GM19452 (cell line): ENCODE measurements at regions not wholly inside any gene's neighbourhood (a gene's known extent, or its start where the extent isn't known, plus 50 kb on each side); places are given as distances from the start of the nearest gene placed in this dataset.

Experiments used
- ATAC-seq: cut with Tn5 transposase; IDR thresholded peaks from one replicate; pipeline ENCODE4 v1.9.1; 2021; ENCODE audit not compliant: unreplicated experiment

DNA sequence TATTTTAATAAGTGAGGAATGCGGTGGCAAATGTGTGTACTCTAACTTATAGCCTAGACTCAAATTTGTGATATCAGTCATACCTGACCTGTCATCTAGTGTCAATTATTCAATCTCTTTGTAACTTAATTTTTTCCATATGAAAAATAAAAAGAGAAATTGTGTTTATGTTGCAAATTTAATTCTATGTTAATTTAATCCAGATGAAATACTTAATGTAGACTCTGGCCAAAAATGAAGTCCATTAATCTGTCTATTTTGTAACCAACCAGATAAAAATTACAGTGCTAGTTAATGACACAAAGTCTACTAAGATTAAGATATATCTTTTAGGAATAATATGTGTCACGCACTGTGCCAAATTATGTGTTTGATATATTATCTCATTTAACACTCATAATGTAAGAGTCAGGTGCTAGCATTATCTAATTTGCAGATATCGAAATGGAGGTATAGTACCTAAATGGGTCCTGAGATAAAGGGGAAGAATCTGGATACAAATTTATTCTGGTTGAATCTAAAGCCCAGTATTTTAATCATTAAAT lies 712.1 kb downstream of the KCTD16 start:
- ATAC-seq, result no peak

DNA sequence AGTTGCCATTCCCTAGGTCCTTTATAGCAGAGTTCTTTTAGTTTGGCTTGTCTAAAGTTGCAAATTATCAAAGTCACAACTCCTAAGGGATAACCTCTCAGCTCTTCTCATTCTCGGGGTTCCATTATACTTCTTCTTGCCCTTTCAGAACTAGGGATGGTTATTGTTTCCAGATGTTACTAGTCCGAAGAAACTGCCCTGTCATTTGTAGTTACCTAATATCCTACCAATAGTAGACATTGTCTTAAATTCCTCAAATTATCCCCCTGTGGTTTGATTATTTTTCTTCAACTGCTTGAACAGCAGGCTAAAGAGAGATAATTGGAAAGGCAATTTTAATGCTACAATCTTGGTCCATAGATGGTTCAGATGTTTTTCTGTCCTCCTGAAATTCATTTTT lies 709.8 kb downstream of the KCTD16 start:
- no peak for ATAC-seq

GRCh38 chr5:144876990-144877389 lies 706.3 kb downstream of the KCTD16 start:
- ATAC-seq, result no peak

DNA sequence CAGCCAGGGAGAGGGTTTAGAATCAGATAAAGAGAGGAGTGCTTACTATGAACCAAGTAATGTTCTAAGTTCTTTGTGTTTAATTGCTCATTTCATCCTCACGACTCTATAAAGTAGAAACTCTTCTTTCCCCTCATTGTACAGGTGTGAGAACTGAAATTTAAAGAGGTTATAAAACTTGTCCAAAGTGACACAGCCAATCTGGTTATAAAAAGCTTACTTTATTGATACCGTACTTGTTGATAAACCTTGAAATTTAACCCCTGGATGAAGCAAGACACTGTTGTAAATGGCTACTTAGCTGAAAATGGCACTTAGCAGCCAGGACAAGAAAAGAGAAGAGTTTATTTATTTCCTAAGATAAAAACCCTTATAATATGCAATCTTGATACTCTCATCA lies 702.4 kb downstream of the KCTD16 start:
- ATAC-seq, result no peak

DNA sequence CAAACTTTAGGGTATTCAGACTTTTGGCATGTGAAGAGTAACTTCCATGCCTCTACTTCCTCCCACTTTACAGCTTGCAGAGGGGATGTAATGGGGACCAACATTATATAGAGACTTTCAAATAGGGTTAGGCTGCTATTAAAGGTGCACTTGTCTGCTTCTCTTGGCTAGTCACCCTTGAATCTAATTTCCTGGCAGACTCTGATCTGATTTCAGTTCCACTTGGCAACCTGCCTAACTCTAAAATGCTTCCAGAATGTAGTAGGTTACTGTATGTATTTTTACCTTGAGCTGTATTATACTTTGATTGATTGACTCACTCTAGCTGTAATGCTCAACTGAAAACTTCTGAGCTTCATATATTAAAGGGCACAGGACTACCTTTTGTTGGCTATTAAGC lies 693.4 kb downstream of the KCTD16 start:
- no peak for ATAC-seq

DNA sequence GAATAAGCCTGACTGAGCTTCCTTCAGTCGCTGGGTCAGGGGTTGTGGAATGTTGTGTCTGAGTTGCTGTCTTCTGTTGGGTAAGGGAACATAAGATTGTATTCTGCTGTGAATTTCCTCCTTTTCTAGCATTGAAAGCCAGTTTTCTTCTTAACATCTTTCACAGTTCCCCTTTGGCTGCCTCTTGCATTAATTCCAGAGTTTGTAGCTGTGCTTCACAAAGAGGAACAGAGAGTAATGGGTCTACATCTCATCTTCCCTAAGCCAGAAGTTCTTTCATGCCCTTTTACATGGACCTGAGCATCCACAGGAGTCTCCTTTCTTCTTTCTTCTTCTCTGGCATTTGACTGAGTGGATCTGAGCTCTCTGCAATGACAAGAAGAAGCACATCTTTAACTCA lies 686.8 kb downstream of the KCTD16 start:
- ATAC-seq, result no peak

DNA sequence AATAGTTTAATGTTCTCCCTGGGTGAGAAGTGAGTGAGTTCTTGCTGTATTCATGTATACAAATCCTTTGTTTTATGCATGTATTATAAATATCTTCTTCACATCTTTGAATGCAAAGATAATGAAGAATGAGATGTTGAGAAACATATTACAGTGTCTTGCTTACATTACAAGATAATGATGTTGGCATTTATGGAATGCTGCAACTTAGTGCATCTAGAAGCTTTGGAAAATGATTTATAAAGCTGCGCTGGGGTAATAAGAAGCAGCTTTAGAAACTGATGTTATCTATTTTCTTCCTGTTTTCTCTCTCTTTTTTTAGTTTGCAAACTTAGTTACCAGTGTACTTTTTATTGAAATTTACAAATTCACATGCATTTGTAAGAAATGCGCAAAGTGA lies 673.4 kb downstream of the KCTD16 start:
- ATAC-seq, result no peak

GRCh38 chr5:144832416-144832815 lies 661.7 kb downstream of the KCTD16 start:
- ATAC-seq, result no peak

- ATAC-seq, result no peak
These were observed 661.0 kb downstream of the KCTD16 start for GRCh38 chr5:144831650-144832049.

DNA sequence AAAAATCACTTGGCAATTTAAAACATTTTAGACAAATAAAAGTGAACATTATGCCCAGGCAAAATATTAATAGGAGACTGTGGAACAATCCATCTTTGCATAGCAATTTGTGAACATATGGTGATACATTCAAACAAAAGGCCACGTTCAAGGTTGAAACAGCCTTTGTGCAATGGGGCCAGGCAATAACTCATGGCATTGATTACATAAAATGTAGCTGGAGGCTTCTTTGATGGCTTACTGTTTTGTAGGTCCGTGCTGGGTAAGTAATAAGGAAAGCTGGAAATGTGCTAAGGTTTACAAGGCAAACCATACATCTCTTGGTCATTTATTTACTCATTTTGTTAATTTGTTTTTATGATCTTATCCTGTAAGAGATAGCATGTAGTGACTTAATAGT lies 651.8 kb downstream of the KCTD16 start:
- no peak for ATAC-seq

DNA sequence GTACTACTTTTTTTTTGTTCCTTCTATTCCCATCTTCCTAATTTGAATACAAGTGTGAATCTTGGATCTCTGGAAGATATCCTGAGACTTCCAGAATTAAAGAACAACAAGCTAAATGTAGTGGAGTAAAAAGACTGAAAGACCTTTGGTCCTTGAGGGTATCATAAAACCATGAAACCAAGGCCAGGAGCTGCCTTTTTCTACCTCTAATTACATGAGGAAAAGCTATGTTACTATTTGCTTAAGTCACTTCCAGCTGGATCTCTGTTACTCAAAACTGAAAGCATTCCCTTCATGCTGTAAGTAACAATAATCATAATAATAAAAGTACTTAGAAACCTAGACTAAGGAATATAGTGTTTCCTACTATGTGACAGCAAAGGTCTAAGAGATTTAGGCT lies 649.6 kb downstream of the KCTD16 start:
- ATAC-seq, result no peak

GRCh38 chr5:144815131-144815530 lies 644.5 kb downstream of the KCTD16 start:
- no peak for ATAC-seq

- ATAC-seq, result no peak
These were observed 642.1 kb downstream of the KCTD16 start for GRCh38 chr5:144812763-144813162.

- no peak for ATAC-seq
These were observed 629.5 kb downstream of the KCTD16 start for GRCh38 chr5:144800169-144800568.

- ATAC-seq, result no peak
These were observed 627.9 kb downstream of the KCTD16 start for GRCh38 chr5:144798595-144798994.

DNA sequence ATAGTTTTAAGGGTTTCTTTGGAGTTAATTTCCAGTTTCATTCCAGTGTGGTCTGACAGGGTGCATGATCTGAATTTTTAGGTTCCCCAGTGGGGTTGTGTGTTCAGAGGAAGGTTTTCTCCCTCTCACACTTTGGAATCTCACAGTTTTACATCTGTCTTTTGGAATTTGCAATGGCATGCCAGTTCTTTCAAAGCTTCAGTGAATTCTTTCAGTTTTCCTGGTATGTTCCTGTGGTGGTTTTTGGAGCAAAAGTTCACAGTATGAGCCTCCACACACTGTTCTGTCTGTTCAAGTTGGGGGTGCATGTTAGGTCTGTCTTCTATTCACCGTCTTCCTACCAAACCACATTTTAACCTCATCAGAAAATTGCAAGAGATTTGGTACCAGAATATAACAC lies 624.2 kb downstream of the KCTD16 start:
- no peak for ATAC-seq

- ATAC-seq, result no peak
These were observed 617.9 kb downstream of the KCTD16 start for GRCh38 chr5:144788556-144788955.

DNA sequence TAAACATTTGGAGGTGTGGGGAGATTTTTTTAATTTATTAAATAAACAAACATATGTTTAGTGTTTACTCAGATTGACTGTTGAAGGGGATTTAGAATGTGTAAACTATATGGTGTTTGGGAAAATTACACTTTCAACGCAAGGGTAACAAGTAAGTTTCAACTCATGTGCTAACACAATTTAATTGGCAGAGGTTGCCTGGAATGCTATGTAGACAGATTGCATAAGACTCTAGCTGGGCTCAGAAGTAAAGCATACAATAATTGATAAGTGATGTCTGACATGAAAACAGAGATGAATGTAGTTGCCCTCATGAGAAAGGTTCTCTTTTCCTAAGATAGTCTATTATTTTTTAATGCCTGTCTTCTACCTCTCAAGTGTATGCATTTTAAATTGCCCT lies 617.4 kb downstream of the KCTD16 start:
- ATAC-seq, result no peak

- ATAC-seq, result no peak
These were observed 608.7 kb downstream of the KCTD16 start for GRCh38 chr5:144779368-144779767.

GRCh38 chr5:144778561-144778960 lies 607.9 kb downstream of the KCTD16 start:
- no peak for ATAC-seq

DNA sequence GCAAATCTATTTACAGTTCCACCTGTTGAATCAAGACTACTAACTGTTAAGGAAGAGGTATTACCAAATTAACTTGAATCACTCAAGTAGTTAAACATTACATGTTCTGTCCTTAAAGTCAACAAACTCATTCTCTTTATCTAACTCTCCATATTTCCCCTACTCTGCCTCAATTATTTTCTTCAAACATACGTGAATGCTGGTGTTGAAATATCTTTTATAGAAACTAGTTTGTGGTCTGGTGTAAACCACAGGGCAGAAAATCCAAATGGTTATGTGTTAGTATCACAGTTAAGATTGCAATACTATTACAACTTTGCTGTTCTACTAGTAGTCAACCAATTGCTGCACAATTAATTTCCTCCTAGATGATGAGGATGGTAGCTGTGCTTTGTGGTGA lies 603.5 kb downstream of the KCTD16 start:
- no peak for ATAC-seq

DNA sequence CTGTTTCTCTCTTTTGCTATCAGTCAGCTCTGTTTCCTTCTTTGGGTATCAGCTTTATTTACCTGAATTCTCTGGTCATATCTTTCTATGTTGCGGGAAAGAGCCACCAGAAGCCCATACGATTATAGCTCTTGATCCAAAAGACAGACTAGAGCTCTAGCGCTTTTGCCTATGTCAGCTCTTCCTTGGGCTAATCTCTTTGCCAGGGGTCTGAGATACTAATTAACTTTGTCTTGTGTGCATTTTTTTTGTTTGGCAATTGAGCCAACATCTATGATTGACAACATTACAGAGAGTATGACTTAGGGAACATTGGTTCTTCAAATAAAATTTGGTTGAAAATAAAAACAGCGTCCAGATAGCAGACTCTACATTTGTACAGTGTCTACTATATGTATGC lies 603.0 kb downstream of the KCTD16 start:
- no peak for ATAC-seq

- ATAC-seq, result no peak
These were observed 601.1 kb downstream of the KCTD16 start for GRCh38 chr5:144771802-144772201.

- no peak for ATAC-seq
These were observed 571.7 kb downstream of the KCTD16 start for GRCh38 chr5:144742361-144742760.
